GM19328 (cell line): ENCODE measurements at regions not wholly inside any gene's neighbourhood (a gene's known extent, or its start where the extent isn't known, plus 50 kb on each side); places are given as distances from the start of the nearest gene placed in this dataset.

Source experiments
- ATAC-seq: cut with Tn5 transposase; IDR thresholded peaks from one replicate; pipeline ENCODE4 v1.9.1; 2021; ENCODE audit warnings: mild to moderate bottlenecking, moderate library complexity; ENCODE audit not compliant: unreplicated experiment

DNA sequence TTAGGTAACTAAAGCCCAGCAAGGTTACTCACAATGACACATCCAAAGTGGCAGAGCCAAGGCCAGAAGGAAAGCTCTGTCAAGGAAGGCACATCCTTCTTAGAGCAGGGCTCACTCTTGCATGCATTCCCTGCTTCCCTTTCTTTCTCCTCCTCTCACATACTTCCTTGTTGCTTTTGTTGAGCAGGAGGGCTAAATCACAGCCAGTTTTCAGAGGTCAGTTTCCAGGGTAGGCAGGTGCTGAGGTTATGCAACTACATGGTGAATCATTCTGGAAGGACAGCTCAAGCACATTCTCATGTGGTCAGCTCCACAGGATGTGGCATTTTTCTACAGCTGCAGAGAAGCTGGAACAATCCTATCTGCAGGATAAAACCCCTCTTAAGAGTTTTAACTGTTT, 275.6 kb downstream of the ZNF621 start:
- no peak for ATAC-seq

DNA sequence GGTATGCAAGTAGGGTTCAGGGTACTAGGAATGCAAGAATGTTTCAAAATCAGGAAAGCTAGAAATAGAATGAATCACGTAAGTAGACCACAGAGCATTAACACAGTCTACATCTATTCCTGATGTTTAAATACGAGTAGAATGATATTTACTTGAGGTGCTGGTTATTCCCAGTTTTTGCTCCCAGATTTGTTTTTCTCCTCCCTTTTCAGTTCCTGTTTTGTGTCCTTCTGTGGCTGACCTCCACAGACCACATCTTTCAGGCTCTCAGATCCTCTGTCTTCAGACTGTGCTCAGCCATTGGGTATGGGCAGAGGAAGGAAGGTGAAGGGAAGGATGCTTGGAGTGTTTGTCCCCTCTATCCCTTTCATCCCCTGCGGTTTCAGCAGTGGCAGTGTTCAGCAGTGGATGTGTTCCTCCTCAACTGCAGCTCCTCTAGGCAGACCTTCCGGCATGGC, 276.6 kb downstream of the ZNF621 start:
- no peak for ATAC-seq

- ATAC-seq, result no peak
These were observed 278.6 kb downstream of the ZNF621 start for GRCh38 chr3:40803311-40803710.

DNA sequence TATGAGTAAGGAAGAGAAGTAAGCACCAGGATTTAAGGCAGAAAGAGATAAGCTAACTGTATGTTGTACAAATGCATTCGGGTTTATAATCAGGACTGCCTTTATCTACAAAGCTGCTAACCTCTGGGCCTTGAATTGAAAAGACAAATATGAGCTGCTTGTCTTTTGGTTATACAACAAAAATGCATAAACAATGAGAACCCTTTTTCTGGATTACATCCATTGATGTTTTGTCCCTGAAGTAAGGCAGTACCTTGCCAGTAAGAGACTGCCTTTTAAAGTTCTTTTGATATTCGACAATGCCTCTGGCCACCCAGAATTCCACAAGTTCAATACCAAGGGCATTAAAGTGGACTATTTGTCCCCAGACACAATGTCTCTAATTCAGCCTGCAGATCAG, 280.7 kb downstream of the ZNF621 start:
- ATAC-seq, result no peak

DNA sequence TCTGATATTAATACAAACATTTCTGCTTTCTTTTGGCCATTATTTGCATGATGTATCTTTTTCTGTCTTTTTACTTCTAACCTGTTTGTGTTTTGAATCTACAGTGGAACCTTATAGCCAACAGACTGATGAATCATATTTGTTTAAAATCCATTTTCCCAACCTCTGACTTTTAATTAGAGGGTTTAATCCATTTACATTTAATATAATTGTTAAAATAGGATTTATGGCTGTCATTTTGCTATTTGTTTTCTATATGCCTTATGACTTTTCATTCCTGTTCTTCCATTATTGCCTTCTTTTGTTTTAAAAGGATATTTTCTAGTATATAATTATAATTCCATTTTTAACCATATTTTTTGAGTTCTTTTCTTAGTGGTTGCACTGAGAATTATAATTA, 286.1 kb downstream of the ZNF621 start:
- no peak for ATAC-seq

- no peak for ATAC-seq
These were observed 292.3 kb downstream of the ZNF621 start for GRCh38 chr3:40817017-40817416.

GRCh38 chr3:40821315-40821714, 296.6 kb downstream of the ZNF621 start:
- no peak for ATAC-seq

- no peak for ATAC-seq
These were observed 302.5 kb downstream of the ZNF621 start for GRCh38 chr3:40827226-40827625.

DNA sequence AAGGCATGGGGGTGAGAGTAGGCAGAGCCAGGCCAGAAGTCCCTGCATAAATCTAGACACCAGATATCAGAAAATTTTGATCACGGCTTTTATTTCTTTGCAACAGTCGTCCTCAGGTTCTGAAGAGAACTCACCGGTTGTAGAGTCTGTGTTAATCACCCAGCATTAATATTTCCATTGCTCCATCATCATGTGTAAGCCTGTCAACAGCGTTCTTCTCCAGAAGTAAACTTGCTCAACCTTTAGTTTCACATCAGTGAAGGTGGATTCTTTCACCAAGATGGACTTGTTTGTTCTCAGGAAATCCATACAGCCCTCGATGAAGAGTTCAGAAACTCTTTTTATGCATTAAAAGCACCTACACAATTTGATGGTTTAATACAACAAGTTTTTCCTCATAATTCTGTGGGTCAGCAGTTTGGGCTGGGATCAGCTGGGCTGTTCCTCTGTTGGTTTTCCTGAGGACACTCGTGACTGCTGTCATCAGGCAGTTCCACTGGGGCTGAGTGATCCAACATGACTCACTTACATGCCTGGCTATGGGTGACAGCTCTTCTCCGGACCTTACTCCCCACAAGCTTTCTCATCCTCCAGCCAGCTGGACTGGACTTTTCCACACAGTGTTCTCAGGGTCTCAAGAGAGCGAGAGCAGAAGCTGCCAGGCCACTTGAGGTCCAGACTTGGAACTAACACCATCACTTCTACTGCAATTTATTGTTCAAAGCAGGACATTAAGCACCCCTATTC, 303.4 kb downstream of the ZNF621 start:
- no peak for ATAC-seq

- no peak for ATAC-seq
These were observed 304.1 kb downstream of the ZNF621 start for GRCh38 chr3:40828741-40829415.

- no peak for ATAC-seq
These were observed 305.1 kb downstream of the ZNF621 start for GRCh38 chr3:40829876-40830275.

DNA sequence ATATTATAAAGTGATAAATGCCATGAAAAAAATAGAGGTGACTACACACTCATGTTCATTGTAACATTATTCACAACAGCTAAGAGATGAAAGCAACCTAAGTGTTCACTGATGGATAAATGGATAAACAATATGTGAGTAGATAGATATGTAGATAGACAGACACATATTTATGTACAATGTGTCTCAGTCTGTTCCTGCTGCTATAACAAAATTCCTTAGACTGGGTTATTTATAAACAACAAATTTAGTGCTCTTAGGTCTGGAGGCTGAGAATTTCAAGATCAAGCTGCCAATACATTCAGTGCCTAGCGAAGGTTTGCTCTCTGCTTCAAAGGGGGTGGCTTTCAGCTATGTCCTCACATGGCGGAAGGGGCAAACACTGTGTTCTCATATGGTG, 312.5 kb downstream of the ZNF621 start:
- no peak for ATAC-seq

DNA sequence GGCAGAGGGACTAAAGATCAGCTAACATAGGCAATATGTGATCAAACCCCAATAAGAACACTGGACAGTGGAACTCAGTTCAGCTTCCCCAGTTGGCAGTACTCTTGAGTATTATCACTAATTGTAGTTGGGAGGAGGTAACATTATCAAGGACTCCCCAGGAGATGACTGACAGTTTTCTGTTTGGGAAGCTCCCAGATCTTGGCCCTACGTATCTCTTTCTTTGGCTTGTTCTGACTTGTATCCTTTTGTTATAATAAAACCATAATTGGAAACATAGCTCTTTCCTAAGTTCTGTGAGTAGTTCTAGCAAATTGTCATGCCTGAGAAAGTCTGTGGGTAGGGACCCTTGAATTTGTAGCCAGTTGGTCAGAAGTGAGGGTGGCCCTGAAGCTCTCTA, 316.4 kb downstream of the ZNF621 start:
- ATAC-seq, result no peak

GRCh38 chr3:40841570-40842109, 316.9 kb downstream of the ZNF621 start:
- ATAC-seq, result no peak

- no peak for ATAC-seq
These were observed 318.0 kb downstream of the ZNF621 start for GRCh38 chr3:40842714-40843113.

DNA sequence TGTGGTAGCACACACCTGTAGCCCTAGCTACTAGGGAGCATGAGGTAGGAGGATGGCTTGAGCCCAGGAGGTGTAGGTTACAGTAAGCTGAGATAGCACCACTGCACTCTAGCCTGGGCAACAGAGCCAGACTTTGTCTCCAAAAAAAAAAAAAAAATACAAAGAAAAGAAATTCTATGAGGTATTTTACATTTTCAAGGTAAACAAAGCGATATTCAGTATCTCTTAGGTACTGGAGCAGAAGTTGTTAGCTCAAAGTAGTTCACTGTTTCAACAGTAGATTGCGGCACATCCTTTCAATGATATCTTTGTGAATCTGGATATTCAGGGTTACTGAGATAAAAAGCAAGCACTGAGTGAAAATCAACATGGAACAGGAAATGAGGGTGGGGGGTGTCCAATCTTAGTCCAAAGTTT, 318.5 kb downstream of the ZNF621 start:
- no peak for ATAC-seq

DNA sequence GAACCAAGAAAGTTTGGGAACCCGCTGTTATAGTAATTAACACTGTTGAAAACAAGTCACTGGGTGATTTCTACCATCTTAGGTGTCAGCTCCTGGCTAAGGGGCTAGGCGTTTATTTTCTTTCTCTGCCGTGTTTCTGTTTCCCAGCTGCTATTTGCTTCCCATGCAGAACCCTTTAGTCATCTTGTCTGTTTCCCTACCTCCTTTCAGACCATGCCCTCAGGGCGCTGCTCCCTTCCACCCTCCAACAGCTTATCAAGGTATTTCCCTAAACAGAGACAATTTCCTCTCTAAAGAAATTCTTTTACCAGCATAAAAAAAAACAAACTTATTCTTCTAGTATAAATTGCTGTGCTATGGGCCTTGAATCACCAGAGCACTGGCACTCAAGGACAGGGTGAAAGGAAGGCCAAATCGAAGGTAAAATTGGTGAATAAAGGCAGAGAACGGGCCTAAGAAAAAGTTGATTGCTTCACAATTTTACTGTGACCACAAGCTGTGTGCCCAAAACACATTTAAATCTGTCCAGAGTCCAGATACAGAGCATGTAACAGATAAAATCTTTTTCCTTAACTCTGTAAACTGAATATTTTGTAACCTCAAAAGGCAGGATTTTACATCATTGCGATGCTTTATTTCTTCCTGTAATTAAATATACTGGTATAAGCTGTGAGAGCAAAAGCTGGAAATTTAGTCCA, 319.2 kb downstream of the ZNF621 start:
- no peak for ATAC-seq

GRCh38 chr3:40844896-40845295, 320.1 kb downstream of the ZNF621 start:
- ATAC-seq, result no peak

GRCh38 chr3:40845447-40845846, 320.7 kb downstream of the ZNF621 start:
- ATAC-seq, result no peak

- ATAC-seq, result no peak
These were observed 321.2 kb downstream of the ZNF621 start for GRCh38 chr3:40845916-40846315.

DNA sequence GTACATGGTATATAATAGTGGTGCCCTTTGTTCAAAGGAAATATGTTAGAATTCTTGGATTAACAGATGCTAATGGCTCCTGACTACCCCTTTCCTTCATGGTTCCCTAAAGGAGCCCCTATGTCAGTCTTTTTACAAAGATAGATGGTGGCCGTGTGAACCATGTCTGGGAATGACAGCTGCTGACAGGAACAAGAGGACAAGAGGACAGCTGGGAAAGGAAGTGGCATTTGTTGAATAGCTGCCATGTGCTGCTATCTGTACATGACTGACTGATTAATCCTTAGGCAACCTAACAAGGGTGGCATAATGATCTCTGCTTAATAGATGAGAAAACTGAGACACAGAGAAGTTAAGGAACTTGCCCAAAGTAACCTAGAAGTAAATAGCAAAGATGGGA, 321.7 kb downstream of the ZNF621 start:
- ATAC-seq, result no peak

DNA sequence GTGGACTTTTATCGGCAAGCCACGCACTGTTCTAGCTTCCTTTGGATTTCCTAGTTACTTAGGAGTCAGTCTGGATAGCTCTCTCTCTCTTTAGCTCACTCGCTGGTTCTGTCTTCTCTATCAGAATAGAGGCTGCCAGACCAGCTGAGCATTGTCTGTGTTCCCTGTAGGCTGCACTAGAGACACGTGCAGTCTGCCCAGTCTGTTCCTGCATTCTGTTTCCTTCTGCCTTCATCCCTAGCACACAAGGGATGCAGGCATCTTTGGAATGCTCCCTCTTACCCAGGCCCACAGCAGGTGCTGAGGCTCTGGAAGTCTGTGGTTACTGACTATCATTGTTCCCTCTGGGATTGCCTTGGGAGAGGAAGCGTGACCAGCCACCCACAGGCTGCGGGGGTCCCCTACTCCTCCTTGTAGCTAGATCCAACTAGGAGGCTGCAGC, 322.8 kb downstream of the ZNF621 start:
- ATAC-seq, result no peak
